ENCODE measurements at regions not wholly inside any gene's neighbourhood (a gene's known extent, or its start where the extent isn't known, plus 50 kb on each side); places are given as distances from the start of the nearest gene placed in this dataset.
"Not testable (repeated sequence)": the region's sequence is repeated elsewhere in the genome, so short reads cannot be mapped to it uniquely, and the experiment has no call there.

- DNase-seq, CTCF ChIA-PET: not testable (repeated sequence)
These were observed 173.0 kb downstream of the DMAC1 start for GRCh38 chr9:7626571-7627029.

GRCh38 chr9:7622481-7622880 lies 177.1 kb downstream of the DMAC1 start:
- WGBS (ENCODE audit: low lambda C conversion rate) = 17% methylated on average over 2 of the region's 2 CpGs

More at GRCh38 chr9:7626571-7627029, 173.0 kb downstream of the DMAC1 start:
- 31% methylated on average over 6 of the region's 7 CpGs for WGBS (ENCODE audit: low lambda C conversion rate)
- POLR2A ChIA-PET; H2AFZ ChIP-seq (ENCODE audit: low read depth); H3K79me2 ChIP-seq (ENCODE audit: insufficient read depth); H3K4me2 ChIP-seq; H3F3A ChIP-seq (replicated peaks; ENCODE audit: insufficient read depth); H3K27me3 ChIP-seq (ENCODE audit: insufficient read depth); H3K9me2 ChIP-seq; H3K9ac ChIP-seq; H3K27ac ChIP-seq (ENCODE audit: low read depth in 2 of 2, low read length in 1 of 2); H3K4me3 ChIP-seq (ENCODE audit: low read depth in 2 of 2, low read length in 1 of 2); H3K9me3 ChIP-seq; H4K20me1 ChIP-seq (ENCODE audit: insufficient read depth); H3K36me3 ChIP-seq (replicated peaks in 1 of 2; ENCODE audit: control insufficient read depth in 1 of 2, insufficient read depth in 2 of 2, low read length in 1 of 2); H3K4me1 ChIP-seq (ENCODE audit: control insufficient read depth in 1 of 2, insufficient read depth in 2 of 2, low read depth in 1 of 2, low read length in 1 of 2): not testable (repeated sequence)

More at GRCh38 chr9:7622481-7622880, 177.1 kb downstream of the DMAC1 start:
- Histone ChIP-seq H3K9ac (no peak overlapping the region), H3K36me3 (replicated peaks in 1 of 2; ENCODE audit: control insufficient read depth in 1 of 2, insufficient read depth in 2 of 2, low read length in 1 of 2) (no peaks in the 10 kb centered on the region), H3K79me2 (ENCODE audit: insufficient read depth) (no peaks in the 10 kb centered on the region), H3K27ac (ENCODE audit: low read depth in 2 of 2, low read length in 1 of 2) (no peak overlapping the region), H2AFZ (ENCODE audit: low read depth) (no peak overlapping the region), H3F3A (replicated peaks; ENCODE audit: insufficient read depth) (no peaks in the 10 kb centered on the region), H4K20me1 (ENCODE audit: insufficient read depth) (no peaks in the 10 kb centered on the region), H3K4me1 (ENCODE audit: control insufficient read depth in 1 of 2, insufficient read depth in 2 of 2, low read depth in 1 of 2, low read length in 1 of 2) (no peaks in the 10 kb centered on the region), H3K4me2 (no peak overlapping the region), H3K27me3 (ENCODE audit: insufficient read depth) (no peaks in the 10 kb centered on the region), H3K9me3 (no peaks in the 10 kb centered on the region), H3K4me3 (ENCODE audit: low read depth in 2 of 2, low read length in 1 of 2) (no peak overlapping the region), H3K9me2 (no peaks in the 10 kb centered on the region)
- TF ChIP-seq RCOR1 (IDR thresholded peaks at IDR 0.05; ENCODE audit: low read length) (no peak), MEF2A (IDR thresholded peaks at IDR 0.05; ENCODE audit: borderline replicate concordance, low read depth) (no peak), REST (IDR thresholded peaks at IDR 0.05; ENCODE audit: low read depth, low read length) (no peak), IRF3 (IDR thresholded peaks at IDR 0.05; ENCODE audit: low read depth, low read length) (no peak), GATA2 (CRISPR knock-in tag; IDR thresholded peaks at IDR 0.05) (no peak), YY1 (IDR thresholded peaks at IDR 0.05; ENCODE audit: low read depth) (no peak), CTCF (IDR thresholded peaks at IDR 0.05) (no peak)
- CTCF ChIA-PET = no interaction called here
- POLR2A ChIA-PET = no interaction called here
- DNase-seq = no peak

Data from SK-N-SH (cell line).